NCI-H2107 treated with DMSO at 0.1 percent for 48 hours (cell line): ENCODE measurements at regions not wholly inside any gene's neighbourhood (a gene's known extent, or its start where the extent isn't known, plus 50 kb on each side); places are given as distances from the start of the nearest gene placed in this dataset.

ENCODE experiments used
- DNase-seq: peaks from one replicate; lab custom pipeline; 2025; ENCODE audit not compliant: unreplicated experiment; lab: John Stamatoyannopoulos, UW

GRCh38 chr3:28877912-28878311 lies 403.0 kb upstream of the RBMS3 start:
- DNase-seq, result no peak

GRCh38 chr3:28890373-28890772 lies 390.5 kb upstream of the RBMS3 start:
- DNase-seq, result no peak

DNA sequence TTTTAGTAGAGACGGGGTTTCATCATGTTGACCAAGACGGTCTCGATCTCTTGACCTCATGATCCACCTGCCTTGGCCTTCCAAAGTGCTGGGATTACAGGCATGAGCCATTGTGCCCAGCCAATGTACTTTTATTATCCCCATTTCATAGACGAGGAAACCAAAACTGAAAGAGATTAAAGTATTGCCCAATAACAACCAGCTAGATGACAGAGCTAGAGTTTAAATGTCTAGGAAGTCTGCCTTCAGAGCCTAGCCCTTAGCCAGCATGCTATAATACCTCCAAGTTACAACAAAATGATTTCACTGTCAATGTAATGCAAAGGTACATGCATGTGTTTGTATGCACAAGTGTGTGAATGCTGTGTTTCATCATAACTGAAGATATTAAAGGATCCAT lies 389.4 kb upstream of the RBMS3 start:
- no peak for DNase-seq

GRCh38 chr3:28900301-28900700 lies 380.6 kb upstream of the RBMS3 start:
- no peak for DNase-seq

GRCh38 chr3:28901018-28901417 lies 379.9 kb upstream of the RBMS3 start:
- no peak for DNase-seq

- no peak for DNase-seq
Measured at GRCh38 chr3:28903171-28903601, 377.7 kb upstream of the RBMS3 start.

DNA sequence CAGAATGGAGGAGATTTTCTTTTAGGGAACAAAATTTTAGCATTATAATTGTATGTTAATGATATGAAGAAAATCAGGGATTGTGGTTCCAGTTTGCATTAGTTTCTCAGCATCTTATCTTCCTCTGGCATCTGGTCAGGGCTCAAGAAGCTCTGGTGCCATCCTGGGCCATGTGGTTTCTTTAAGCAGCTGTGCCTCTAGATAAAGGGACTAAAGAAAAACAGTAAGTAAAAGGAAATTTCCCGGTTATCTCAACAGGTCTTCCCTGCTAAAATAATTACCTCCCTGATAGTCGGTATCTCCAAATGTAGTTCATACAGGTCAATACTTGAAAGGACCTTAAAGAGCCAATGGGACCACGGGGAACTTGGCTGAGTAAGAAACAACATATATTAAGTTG lies 375.1 kb upstream of the RBMS3 start:
- DNase-seq, result no peak

- no peak for DNase-seq
Measured at GRCh38 chr3:28906561-28907310, 374.1 kb upstream of the RBMS3 start.

GRCh38 chr3:28907616-28908015 lies 373.3 kb upstream of the RBMS3 start:
- DNase-seq, result no peak

DNA sequence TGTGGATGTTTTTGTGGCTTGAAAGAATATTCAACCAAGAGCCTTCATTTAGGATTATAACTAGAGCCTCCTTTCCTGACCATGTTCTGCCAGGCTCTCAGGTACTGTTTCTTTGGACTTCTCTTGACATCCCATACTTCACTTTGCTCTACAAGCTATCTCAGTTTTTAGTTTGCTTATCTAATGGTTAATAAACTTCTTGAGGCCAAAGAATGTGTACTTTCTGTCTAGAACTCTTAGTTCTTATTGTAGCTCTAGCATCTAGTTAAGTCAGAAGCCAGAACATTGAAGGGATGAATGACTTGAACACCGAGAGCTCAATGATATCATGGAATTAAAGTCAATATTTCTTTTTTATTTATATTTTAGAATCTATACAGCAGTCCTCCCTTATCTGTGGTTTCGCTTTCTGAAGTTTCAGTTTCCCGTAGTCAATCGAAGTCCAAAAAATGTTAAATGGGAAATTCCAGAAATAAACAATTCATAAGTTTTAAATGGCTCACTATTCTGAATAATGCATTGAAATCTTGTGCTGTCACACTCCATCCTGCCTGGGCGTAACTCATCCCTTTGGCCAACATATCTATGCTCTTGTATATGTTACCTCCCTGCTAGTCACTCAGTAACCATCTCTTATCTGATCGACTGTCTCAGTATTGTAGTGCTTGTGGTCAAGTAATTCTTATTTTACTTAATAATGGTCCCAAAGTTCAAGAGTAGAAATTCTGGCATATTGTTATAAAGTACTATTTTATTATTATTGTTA lies 368.6 kb upstream of the RBMS3 start:
- DNase-seq, result no peak

DNA sequence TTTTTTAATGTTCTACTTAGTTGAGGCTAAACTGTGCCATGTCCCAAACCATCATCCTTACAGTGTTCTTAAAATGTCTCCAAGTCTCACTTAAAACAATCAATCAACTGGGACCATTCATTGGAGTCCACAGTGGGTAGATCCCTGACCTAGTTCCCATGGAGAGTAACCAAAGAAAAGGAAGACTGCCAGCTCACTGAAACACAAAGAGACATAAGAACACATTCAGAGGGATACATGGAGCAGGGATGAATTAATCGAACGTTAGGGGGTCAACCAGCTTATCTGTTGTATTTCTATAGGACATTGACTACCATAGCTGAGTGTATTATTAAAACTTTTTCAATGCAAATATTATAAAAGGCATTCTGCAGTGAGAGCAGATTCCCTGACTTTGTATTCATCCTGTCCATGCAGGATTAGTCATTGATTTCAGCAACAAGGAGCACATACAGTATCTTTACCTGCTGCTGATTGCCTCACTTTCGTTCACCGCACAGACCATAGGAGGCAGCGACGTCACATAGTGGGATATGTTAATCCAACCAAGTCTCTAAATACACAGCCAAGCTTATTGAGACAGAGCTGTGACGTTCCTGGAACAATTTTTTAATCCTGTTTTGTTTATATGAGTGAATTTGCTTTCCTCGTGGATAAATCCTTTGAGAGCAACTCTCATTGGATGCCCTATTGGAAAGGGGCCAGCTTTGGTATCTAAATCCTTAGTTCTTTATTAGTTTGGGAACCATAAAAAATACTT lies 364.9 kb upstream of the RBMS3 start:
- DNase-seq, result peak; percentile 5

GRCh38 chr3:28916713-28917499 lies 364.0 kb upstream of the RBMS3 start:
- peak; percentile 27 for DNase-seq

- DNase-seq, result no peak
Measured at GRCh38 chr3:28917895-28918475, 362.9 kb upstream of the RBMS3 start.

DNA sequence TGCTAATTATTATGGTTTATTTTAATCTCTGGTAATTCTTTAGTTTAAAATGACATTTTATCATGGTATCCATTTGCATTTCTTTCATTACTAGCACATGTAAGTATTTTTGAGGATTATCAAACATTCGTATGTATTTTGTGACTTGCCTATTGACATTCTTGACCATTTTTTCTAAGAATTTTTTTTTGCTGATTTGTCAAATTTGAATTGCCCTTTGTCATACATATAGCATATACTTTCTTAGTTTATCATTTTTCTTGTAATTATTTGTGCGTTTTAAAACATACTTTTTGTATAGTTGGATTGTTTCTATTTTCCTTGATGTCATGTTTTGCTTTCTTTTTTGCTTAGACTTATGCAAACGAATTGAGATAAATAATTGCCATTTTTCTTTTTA lies 358.5 kb upstream of the RBMS3 start:
- no peak for DNase-seq

DNA sequence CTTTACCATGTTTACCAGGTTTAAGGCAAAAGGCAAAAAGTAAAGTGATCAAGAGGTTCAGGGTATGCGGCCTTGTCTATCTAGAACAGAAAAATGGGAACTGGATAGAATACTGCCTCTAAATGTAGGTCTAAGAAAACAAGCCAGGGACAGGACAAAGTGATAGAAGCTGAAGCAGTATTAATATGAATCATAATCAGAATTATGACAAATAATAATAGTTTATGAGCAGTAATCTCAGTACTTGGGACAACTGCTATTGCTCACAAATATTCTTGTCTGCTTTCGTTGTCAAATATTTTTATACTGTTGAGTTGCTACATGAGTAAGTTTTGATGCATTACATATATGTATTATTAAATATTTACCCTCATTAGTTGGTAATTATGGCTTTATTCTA lies 356.9 kb upstream of the RBMS3 start:
- DNase-seq, result no peak

DNA sequence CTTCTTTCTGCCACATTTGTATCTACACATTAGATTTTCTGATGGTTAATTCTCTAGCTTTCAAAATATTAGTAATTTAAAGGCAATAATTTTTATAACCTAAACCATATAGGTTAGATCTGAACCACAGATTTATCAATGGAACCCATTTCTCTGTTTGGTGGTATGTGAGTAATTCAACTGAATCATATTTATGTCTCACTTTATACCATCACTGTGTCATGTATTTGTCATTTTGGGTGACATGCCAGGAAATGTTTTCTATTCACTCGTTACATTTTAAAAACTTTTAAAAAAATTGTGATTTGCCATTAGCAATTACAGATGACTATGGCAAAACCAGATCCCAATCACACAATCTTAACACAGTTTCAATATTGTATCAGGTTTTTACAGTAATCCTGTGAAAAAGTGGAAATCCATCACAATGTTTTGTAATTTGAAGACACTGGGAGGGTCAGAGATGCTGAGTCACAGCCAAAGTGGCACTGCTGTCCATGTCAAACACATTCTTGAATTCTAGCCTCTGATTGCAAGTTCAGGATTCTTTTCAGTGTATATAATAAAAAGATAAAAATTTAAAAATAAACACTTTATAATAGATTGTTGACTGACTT lies 356.0 kb upstream of the RBMS3 start:
- no peak for DNase-seq

DNA sequence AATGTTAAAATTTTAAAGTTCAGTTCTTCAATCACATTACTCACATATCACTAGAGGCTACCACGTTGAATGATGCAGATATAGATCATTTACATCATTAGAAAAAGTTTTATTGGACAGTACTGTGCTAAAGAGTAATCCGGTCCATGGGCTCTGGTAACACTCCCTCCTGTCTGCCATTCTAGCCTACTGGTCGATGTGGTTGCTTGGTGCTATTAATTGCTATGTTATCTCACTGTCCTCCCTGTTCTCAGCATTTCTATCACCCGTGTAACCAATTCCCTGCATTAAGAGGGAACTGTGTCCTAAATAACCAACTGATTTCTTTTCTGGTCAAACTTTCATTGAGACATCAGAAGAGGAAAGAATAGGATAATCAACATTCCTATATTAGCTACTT lies 347.5 kb upstream of the RBMS3 start:
- DNase-seq, result no peak

DNA sequence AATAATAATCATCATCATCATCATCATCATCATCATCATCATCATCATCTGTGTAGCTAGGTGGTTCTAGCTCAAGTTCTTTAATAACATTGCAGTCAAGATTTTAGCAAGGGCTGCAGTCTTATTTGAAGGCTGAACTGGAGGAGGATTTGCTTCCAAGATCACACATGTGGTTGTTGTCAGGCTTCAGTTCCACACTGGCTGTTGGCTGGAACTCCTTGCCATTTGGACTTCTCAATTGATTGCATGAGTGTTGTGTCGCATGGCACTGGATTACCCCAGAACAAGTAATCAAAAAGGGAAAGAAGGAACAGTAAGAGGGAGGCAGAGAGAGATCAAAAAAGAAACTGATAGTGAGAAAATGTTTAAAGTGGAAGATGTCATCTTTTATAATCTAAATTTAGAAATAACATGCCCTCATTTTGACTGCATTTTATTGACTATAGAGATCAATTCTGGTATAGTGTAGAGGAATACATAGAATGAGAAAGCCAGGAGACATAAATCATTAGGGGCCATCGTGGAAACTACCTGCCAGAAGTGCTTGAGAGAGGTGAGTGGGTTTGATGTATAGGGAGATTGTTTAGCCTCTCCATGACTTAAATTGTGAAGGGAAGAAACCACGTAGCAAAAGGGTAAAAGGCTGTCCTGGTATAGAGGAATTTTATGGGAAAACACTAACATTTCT lies 346.6 kb upstream of the RBMS3 start:
- DNase-seq, result no peak

GRCh38 chr3:28935146-28935545 lies 345.7 kb upstream of the RBMS3 start:
- no peak for DNase-seq

GRCh38 chr3:28936154-28936553 lies 344.7 kb upstream of the RBMS3 start:
- no peak for DNase-seq
